ENCODE measurements at regions not wholly inside any gene's neighbourhood (a gene's known extent, or its start where the extent isn't known, plus 50 kb on each side); places are given as distances from the start of the nearest gene placed in this dataset.
"Not testable (repeated sequence)": the region's sequence is repeated elsewhere in the genome, so short reads cannot be mapped to it uniquely, and the experiment has no call there.

- no peak for DNase-seq (ENCODE audit: insufficient read length, low spot score)
- no peak for FAIRE-seq
- TF ChIP-seq CTCF (IDR thresholded peaks at IDR 0.05; ENCODE audit: insufficient read depth, missing control alignments), result no peak
Observed at GRCh38 chr4:11669156-11669555, 240.5 kb upstream of the HS3ST1 start.

GRCh38 chr4:11663114-11663513 is 234.4 kb upstream of the HS3ST1 start:
- DNase-seq (ENCODE audit: insufficient read length, low spot score), result no peak
- FAIRE-seq, result no peak
- no peak for TF ChIP-seq CTCF (IDR thresholded peaks at IDR 0.05; ENCODE audit: insufficient read depth, missing control alignments)

- FAIRE-seq (no peak), DNase-seq (ENCODE audit: insufficient read length, low spot score) (no peak)
- TF ChIP-seq CTCF (IDR thresholded peaks at IDR 0.05; ENCODE audit: insufficient read depth, missing control alignments), result no peak
Observed at GRCh38 chr4:11650801-11651596, 222.3 kb upstream of the HS3ST1 start.

- no peak for TF ChIP-seq CTCF (IDR thresholded peaks at IDR 0.05; ENCODE audit: insufficient read depth, missing control alignments)
- no peak for FAIRE-seq
- DNase-seq (ENCODE audit: insufficient read length, low spot score), result no peak
Observed at GRCh38 chr4:11647433-11647832, 218.7 kb upstream of the HS3ST1 start.

- not testable (repeated sequence) for DNase-seq (ENCODE audit: insufficient read length, low spot score); FAIRE-seq
Observed at GRCh38 chr4:11643081-11643480, 214.4 kb upstream of the HS3ST1 start.

GRCh38 chr4:11640584-11640983 is 211.9 kb upstream of the HS3ST1 start:
- TF ChIP-seq CTCF (IDR thresholded peaks at IDR 0.05; ENCODE audit: insufficient read depth, missing control alignments), result no peak
- FAIRE-seq (no peak), DNase-seq (ENCODE audit: insufficient read length, low spot score) (no peak)

- DNase-seq (ENCODE audit: insufficient read length, low spot score) (no peak), FAIRE-seq (no peak)
- no peak for TF ChIP-seq CTCF (IDR thresholded peaks at IDR 0.05; ENCODE audit: insufficient read depth, missing control alignments)
Observed at GRCh38 chr4:11636551-11636950, 207.9 kb upstream of the HS3ST1 start.

Measured in D721Med (cell line).